AG04450 (cell line): ENCODE measurements at regions not wholly inside any gene's neighbourhood (a gene's known extent, or its start where the extent isn't known, plus 50 kb on each side); places are given as distances from the start of the nearest gene placed in this dataset.
A peak's percentile ranks its signal among the peaks of the same experiment; 100 is the strongest.

Experiments used
- CTCF ChIA-PET: fragments of 300-600, 350-600 bp; formaldehyde crosslinking; extraction: SDS; loops from one replicate; lab custom pipeline; 2022; ENCODE audit warnings: antibody characterized with exemption, inconsistent platforms; lab: Charles Lee
- POLR2A ChIA-PET: fragments of 350-600 bp; formaldehyde crosslinking; extraction: SDS; loops from one replicate; lab custom pipeline; 2021; ENCODE audit warnings: antibody characterized with exemption, inconsistent platforms; lab: Yijun Ruan, JAX
- DNase-seq: peaks from one replicate; pipeline ENCODE4 v3.0.0-alpha.2; 2011; ENCODE audit warnings: low read depth, low spot score
- H3K27ac ChIP-seq: one replicate; pipeline ENCODE4 v1.5.1; 2012; ENCODE audit warnings: low read depth, low read length, control low read depth
- H3K27me3 ChIP-seq: one replicate; pipeline ENCODE4 v1.6.0; 2012; ENCODE audit warnings: low read length; ENCODE audit not compliant: control insufficient read depth, insufficient read depth
- H3K4me3 ChIP-seq: 2 replicates; pipeline ENCODE4 v1.5.1; 2011; ENCODE audit warnings: mild to moderate bottlenecking, low read depth, low read length, control low read depth
- H3K9me3 ChIP-seq: 2 replicates; pipeline ENCODE4 v1.5.1; 2012; ENCODE audit warnings: low read length; ENCODE audit not compliant: control insufficient read depth, insufficient read depth
- TF ChIP-seq, protein P1 (sequence below): IDR thresholded peaks from 2 replicates; pipeline ENCODE4 v1.5.1; 2011; ENCODE audit warnings: low read depth, low read length, control low read depth, inconsistent platforms

DNA sequence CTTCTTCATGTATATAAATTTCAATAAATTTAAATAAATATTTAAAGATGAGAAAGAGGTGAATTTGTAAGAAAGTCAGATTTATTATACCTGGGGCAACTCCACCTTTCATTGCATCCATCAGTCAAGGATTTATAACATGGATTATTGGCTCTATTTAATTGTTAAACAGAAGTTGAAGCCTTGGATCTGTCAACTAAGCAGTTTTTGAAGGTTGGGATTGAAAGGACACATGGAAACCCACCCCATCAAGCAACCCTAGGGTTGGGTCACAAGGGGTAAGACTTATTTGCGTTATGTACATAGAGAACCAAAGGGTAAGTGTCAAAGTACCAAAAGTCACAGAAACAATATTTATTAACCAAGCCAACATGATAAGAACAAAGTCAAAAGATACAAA, 342.5 kb downstream of the ELAVL2 start:
- Histone ChIP-seq H3K4me3 (no peak overlapping the region), H3K27ac (no peak overlapping the region), H3K27me3 (no peaks in the 10 kb centered on the region), H3K9me3 (peaks cover 4% of the 10 kb centered on the region; the same call in 1 of the 2 replicates)
- no peak for DNase-seq
- TF ChIP-seq, protein P1, sequence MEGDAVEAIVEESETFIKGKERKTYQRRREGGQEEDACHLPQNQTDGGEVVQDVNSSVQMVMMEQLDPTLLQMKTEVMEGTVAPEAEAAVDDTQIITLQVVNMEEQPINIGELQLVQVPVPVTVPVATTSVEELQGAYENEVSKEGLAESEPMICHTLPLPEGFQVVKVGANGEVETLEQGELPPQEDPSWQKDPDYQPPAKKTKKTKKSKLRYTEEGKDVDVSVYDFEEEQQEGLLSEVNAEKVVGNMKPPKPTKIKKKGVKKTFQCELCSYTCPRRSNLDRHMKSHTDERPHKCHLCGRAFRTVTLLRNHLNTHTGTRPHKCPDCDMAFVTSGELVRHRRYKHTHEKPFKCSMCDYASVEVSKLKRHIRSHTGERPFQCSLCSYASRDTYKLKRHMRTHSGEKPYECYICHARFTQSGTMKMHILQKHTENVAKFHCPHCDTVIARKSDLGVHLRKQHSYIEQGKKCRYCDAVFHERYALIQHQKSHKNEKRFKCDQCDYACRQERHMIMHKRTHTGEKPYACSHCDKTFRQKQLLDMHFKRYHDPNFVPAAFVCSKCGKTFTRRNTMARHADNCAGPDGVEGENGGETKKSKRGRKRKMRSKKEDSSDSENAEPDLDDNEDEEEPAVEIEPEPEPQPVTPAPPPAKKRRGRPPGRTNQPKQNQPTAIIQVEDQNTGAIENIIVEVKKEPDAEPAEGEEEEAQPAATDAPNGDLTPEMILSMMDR = no peak
- POLR2A ChIA-PET = no interaction called here
- CTCF ChIA-PET = no interaction called here

DNA sequence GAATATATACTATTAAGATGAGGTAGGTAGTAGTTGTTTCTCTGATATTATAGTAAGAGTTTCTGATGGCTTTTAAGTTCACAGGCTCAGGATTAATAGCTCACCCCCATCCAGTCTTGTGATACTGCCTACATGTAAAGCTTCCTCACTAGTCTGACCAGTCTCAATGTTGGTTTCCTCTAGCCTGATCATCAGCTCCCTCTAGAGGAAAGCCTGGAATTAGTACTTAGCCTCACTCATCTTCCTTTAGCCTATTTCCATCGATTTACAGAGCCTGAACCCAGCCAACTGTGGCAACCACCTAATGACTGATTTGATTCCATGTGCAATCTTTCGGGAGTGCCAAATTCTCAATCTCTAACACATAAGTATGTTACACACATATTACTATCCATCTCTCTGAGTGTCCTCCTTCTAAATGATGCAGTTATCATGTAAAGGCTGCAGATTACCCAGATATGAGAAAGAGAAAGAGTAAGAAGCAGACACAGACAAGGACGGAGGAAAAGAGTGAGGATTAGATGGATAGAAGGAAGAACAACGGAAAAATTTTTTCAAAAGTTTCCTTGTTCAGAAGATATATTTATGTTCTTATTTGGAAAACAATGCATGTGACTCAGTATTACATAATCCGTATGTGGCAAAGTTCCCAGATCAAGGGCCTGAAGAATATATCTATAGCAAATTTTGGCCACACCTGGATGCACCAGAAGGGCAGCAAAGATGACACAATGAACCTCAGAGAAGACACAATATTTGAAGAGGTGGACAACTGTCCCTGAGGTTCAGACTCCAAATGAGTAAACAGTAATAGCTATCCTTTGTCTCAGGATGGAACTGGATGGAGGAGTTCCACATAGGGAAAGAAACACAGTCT, 333.7 kb downstream of the ELAVL2 start:
- POLR2A ChIA-PET = no interaction called here
- CTCF ChIA-PET = interaction anchor here (0.5 to 1.2 kb wide), 7 partner anchors 369 to 1354 kb away, joined by 3 to 6 read pairs (median 3); no protein-coding TSS in a partner anchor
- Histone ChIP-seq H3K27me3 (no peaks in the 10 kb centered on the region), H3K4me3 (no peak overlapping the region), H3K27ac (no peak overlapping the region), H3K9me3 (no peaks in the 10 kb centered on the region)
- no peak for DNase-seq
- TF ChIP-seq, protein P1 = peak; percentile 57

DNA sequence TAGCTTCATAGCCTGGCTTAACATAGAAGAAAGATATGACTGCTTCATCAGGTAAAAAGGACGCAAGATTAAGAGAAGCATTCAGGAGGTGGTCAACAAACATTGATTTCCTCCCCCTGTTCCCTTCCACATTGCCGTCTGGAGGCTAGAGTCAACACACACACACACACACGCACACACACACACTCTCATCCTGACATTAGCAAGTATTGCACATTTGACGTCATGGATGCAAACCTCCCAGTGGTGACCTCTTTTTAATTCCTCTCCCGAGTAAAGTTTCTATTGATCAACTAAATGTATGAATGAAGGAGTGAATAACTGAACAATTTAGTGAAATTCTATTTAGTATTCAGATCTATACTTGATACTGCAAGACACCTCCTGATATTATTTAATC, 332.8 kb downstream of the ELAVL2 start:
- Histone ChIP-seq H3K27ac (no peak overlapping the region), H3K4me3 (no peak overlapping the region), H3K9me3 (no peaks in the 10 kb centered on the region), H3K27me3 (no peaks in the 10 kb centered on the region)
- ChIA-PET CTCF (no interaction called here), POLR2A (no interaction called here)
- TF ChIP-seq, protein P1 = no peak
- no peak for DNase-seq

DNA sequence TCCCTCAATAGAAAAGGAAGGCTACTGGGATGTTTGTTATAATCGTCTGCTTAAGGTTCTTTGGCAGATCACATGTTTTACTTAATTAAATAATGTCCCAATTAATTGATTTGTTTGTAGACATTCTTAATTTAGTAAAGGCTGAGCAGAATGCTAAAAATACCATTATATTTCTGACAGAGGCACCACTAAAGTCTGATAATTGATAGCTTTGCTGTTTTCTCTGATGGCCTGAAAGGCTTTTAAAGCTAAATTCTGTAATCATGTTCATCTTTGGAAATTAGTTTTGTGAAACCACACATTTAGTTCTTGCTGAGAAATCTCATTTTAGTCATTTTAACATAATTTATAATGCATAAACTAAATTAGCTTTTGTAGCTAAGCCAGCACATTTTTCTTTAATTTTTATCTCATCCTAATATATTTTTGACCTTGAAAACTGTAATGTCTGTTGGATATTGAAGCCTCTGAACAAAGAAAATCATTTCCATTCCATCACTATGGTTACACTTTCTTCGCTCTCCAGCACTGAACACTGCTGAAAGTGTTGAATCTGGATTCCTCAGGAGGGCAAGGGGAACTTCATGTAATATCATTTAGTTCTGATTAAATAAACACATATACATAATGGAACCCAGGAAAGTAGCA, 329.4 kb downstream of the ELAVL2 start:
- Histone ChIP-seq H3K27me3 (no peaks in the 10 kb centered on the region), H3K27ac (no peak overlapping the region), H3K4me3 (no peak overlapping the region), H3K9me3 (no peaks in the 10 kb centered on the region)
- CTCF ChIA-PET = no interaction called here
- DNase-seq = no peak
- TF ChIP-seq, protein P1 = no peak
- POLR2A ChIA-PET = no interaction called here

DNA sequence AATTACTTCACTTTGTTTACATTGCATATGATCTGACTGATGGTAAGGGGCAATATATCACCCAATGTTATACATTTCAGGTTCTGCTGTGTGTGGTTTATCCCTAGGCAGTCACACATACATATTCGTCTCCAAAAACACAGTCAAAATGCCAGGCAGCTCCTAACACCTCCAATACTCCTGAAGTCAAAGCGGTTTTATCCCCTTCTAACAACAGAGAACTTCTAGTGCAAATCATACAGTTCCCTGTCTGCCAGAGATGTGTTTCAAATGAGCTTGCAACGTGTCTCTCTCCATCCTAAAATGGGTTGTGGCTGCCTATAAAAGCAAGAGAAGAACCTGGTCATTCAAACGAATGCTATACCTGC, 328.9 kb downstream of the ELAVL2 start:
- CTCF ChIA-PET = no interaction called here

More for the DNA sequence above, 328.9 kb downstream of the ELAVL2 start:
- no peak overlapping the region for H3K4me3 ChIP-seq
- no peak overlapping the region for H3K27ac ChIP-seq
- POLR2A ChIA-PET = no interaction called here
- H3K27me3 ChIP-seq = no peaks in the 10 kb centered on the region
- TF ChIP-seq, protein P1 = no peak
- DNase-seq = no peak
- no peaks in the 10 kb centered on the region for H3K9me3 ChIP-seq
